OCI-LY1 (cell line): ENCODE measurements at regions not wholly inside any gene's neighbourhood (a gene's known extent, or its start where the extent isn't known, plus 50 kb on each side); places are given as distances from the start of the nearest gene placed in this dataset.

Source experiments
- H2AFZ ChIP-seq: fragments of 200-600 bp; sonication (generic), shearing (Covaris generic); 2 replicates; pipeline ENCODE4 v1.6.0; 2014; ENCODE audit warnings: antibody characterized with exemption, mild to moderate bottlenecking, low read length
- H3F3A ChIP-seq: fragments of 200-600 bp; sonication (generic), shearing (Covaris generic); 2 replicates; pipeline ENCODE4 v1.6.0; 2014; ENCODE audit warnings: mild to moderate bottlenecking, antibody characterized with exemption, low read length, moderate library complexity; ENCODE audit not compliant: insufficient read depth
- H3K27ac ChIP-seq: fragments of 200-600 bp; sonication (generic); 2 replicates; pipeline ENCODE4 v1.5.1; 2014; ENCODE audit warnings: low read length, mixed run types, mild to moderate bottlenecking, low read depth; ENCODE audit not compliant: poor library complexity, severe bottlenecking
- H3K27me3 ChIP-seq: fragments of 200-600 bp; sonication (generic); 2 replicates; pipeline ENCODE4 v1.6.0; 2014; ENCODE audit warnings: antibody characterized with exemption, mild to moderate bottlenecking, low read length, moderate library complexity; ENCODE audit not compliant: insufficient read depth
- H3K36me3 ChIP-seq: fragments of 200-600 bp; sonication (generic); 2 replicates; pipeline ENCODE4 v1.6.1; 2014; ENCODE audit warnings: mild to moderate bottlenecking, antibody characterized with exemption, low read length, moderate library complexity, mixed read lengths; ENCODE audit not compliant: insufficient read depth
- H3K4me1 ChIP-seq: fragments of 200-600 bp; sonication (generic); 2 replicates; pipeline ENCODE4 v1.5.1; 2014; ENCODE audit warnings: mild to moderate bottlenecking, low read length, moderate library complexity; ENCODE audit not compliant: insufficient read depth, severe bottlenecking
- H3K4me2 ChIP-seq: fragments of 200-600 bp; sonication (generic), shearing (Covaris generic); 2 replicates; pipeline ENCODE4 v1.6.1; 2014; ENCODE audit warnings: low read length
- H3K4me3 ChIP-seq: fragments of 200-600 bp; sonication (generic); 2 replicates; pipeline ENCODE4 v1.5.1; 2014; ENCODE audit warnings: low read length, low read depth, mild to moderate bottlenecking, mixed read lengths; ENCODE audit not compliant: poor library complexity, severe bottlenecking
- H3K79me2 ChIP-seq: fragments of 200-600 bp; shearing (Covaris generic); 2 replicates; pipeline ENCODE4 v1.6.1; 2016; ENCODE audit warnings: mixed run types, low read length, mixed read lengths; ENCODE audit not compliant: insufficient read depth
- H3K9ac ChIP-seq: fragments of 200-600 bp; sonication (generic), shearing (Covaris generic); 2 replicates; pipeline ENCODE4 v1.6.1; 2014; ENCODE audit warnings: mild to moderate bottlenecking, low read length, mixed read lengths
- H3K9me2 ChIP-seq: fragments of 200-600 bp; sonication (generic), shearing (Covaris generic); 2 replicates; pipeline ENCODE4 v1.6.1; 2014; ENCODE audit warnings: low read depth, mild to moderate bottlenecking, low read length, mixed read lengths
- H3K9me3 ChIP-seq: fragments of 200-600 bp; shearing (Covaris generic); 2 replicates; pipeline ENCODE4 v1.6.1; 2014; ENCODE audit warnings: low read length, mixed read lengths
- H4K20me1 ChIP-seq: fragments of 200-600 bp; sonication (generic), shearing (Covaris generic); 2 replicates; pipeline ENCODE4 v1.6.0; 2016; ENCODE audit warnings: mild to moderate bottlenecking, low read length; ENCODE audit not compliant: insufficient read depth
- EZH2 ChIP-seq: fragments of 200-600 bp; sonication (generic), shearing (Covaris generic); IDR thresholded peaks from 2 replicates; pipeline ENCODE4 v1.8.0; 2017; ENCODE audit warnings: borderline replicate concordance, mixed run types, mild to moderate bottlenecking, antibody characterized with exemption, low read length, moderate library complexity, mixed read lengths
- TF ChIP-seq, protein P1 (sequence below): fragments of 200-600 bp; sonication (generic), shearing (Covaris generic); IDR thresholded peaks from 2 replicates; pipeline ENCODE4 v1.5.1; 2017; ENCODE audit warnings: mild to moderate bottlenecking, antibody characterized with exemption, low read length, moderate library complexity, mixed read lengths

DNA sequence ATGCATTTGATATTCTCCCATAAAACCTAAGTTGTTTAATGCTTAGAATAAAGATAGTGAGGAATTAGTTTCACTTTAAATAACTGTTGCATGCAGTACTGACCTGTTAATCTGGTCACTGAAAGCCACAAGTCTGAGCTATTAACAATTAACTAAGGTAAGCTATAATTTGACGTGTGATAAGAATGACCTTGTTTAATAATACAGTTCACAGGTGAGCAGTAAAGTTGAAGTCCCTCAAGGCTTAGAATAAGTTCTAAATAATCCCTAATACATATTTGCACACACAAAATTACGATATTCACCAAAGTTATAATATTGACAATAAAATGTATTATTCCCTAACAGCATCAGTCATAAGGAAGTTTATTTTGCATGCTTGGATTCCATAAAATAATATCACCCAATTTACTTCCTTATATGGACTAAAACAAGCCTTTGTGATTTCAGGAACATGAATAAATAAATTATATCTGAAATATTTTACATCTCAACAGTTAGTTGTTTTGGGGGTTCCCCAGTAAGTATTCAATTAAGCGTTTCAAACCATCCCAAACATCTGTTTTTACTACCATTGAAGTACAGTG lies 70.6 kb upstream of the CHRM3 start:
- no peak overlapping the region for H3K4me3 ChIP-seq
- H3K9ac ChIP-seq = no peak overlapping the region
- H3F3A ChIP-seq = no peaks in the 10 kb centered on the region
- no peaks in the 10 kb centered on the region for H3K4me1 ChIP-seq
- no peaks in the 10 kb centered on the region for H3K27me3 ChIP-seq
- H2AFZ ChIP-seq = no peak overlapping the region
- TF ChIP-seq, protein P1, sequence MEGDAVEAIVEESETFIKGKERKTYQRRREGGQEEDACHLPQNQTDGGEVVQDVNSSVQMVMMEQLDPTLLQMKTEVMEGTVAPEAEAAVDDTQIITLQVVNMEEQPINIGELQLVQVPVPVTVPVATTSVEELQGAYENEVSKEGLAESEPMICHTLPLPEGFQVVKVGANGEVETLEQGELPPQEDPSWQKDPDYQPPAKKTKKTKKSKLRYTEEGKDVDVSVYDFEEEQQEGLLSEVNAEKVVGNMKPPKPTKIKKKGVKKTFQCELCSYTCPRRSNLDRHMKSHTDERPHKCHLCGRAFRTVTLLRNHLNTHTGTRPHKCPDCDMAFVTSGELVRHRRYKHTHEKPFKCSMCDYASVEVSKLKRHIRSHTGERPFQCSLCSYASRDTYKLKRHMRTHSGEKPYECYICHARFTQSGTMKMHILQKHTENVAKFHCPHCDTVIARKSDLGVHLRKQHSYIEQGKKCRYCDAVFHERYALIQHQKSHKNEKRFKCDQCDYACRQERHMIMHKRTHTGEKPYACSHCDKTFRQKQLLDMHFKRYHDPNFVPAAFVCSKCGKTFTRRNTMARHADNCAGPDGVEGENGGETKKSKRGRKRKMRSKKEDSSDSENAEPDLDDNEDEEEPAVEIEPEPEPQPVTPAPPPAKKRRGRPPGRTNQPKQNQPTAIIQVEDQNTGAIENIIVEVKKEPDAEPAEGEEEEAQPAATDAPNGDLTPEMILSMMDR = no peak
- no peak for TF ChIP-seq EZH2
- no peaks in the 10 kb centered on the region for H4K20me1 ChIP-seq
- no peak overlapping the region for H3K27ac ChIP-seq
- H3K36me3 ChIP-seq = no peaks in the 10 kb centered on the region
- H3K9me2 ChIP-seq = no peaks in the 10 kb centered on the region
- H3K9me3 ChIP-seq = no peaks in the 10 kb centered on the region
- no peaks in the 10 kb centered on the region for H3K79me2 ChIP-seq
- H3K4me2 ChIP-seq = no peak overlapping the region

DNA sequence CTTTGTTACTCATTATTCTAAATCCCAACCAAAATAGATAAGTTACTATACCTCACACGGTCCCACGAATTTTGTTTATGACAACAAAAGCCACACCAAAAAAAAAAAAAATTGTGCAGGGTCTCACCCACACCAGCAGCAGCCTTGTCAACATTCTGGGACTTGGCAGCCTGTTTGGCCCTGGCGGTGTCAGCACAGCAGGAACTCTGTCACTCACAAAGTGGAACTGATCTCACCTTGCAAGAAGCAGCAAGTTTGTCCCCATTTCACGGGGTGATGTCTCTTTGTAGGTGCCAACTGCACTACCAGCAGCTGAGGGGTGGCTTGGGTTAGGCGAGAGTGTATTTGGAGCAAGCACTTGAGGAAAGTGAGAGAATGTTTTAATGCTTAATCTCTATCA lies 75.0 kb upstream of the CHRM3 start:
- Histone ChIP-seq H3K79me2 (no peaks in the 10 kb centered on the region), H3K27ac (no peak overlapping the region), H3F3A (no peaks in the 10 kb centered on the region), H3K9me3 (no peaks in the 10 kb centered on the region), H4K20me1 (no peaks in the 10 kb centered on the region), H2AFZ (no peak overlapping the region), H3K36me3 (no peaks in the 10 kb centered on the region), H3K9me2 (no peaks in the 10 kb centered on the region), H3K27me3 (no peaks in the 10 kb centered on the region), H3K4me1 (no peaks in the 10 kb centered on the region), H3K4me2 (no peak overlapping the region), H3K9ac (no peak overlapping the region), H3K4me3 (no peak overlapping the region)
- TF ChIP-seq EZH2 = no peak
- TF ChIP-seq, protein P1 = no peak

DNA sequence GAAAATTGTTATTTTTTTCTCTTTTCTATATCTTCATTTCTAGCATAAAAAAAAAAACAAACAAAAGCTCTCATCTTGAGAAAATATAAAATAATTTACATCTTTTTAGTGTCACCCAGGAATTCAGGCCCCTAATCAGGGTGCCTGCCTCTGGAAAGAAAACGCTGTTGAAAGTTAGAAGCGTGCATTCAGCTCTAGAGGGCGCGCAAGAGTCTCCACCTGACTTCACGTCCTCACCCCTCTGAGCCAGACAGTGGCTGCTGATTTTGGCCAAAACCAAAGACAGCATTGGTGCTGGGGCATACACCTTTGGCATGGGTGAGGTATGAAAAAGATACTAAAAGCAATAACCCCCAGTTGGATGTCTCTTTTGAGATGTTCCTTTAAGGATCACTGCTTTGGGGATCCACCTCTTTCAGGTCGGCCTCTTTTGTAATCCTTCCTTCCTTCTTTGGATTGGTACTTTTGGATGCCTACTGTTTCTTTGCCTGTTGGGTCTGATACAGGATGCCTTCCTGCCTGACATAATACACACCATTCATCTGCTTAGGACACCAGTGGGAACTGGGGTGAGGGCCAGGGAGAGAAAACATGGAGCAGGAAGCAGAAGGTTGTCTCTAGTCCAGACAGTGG lies 77.6 kb upstream of the CHRM3 start:
- Histone ChIP-seq H3K4me1 (no peaks in the 10 kb centered on the region), H2AFZ (no peak overlapping the region), H3K9me2 (no peaks in the 10 kb centered on the region)

More for the DNA sequence above, 77.6 kb upstream of the CHRM3 start:
- Histone ChIP-seq H3F3A (no peaks in the 10 kb centered on the region), H3K9me3 (no peaks in the 10 kb centered on the region), H3K36me3 (no peaks in the 10 kb centered on the region), H3K4me2 (no peak overlapping the region), H3K4me3 (no peak overlapping the region), H3K9ac (no peak overlapping the region), H3K27me3 (no peaks in the 10 kb centered on the region), H3K27ac (no peak overlapping the region), H3K79me2 (no peaks in the 10 kb centered on the region), H4K20me1 (no peaks in the 10 kb centered on the region)
- no peak for TF ChIP-seq EZH2
- TF ChIP-seq, protein P1 = peak; percentile 57
